Mesendoderm (in vitro differentiated cells): ENCODE measurements at regions not wholly inside any gene's neighbourhood (a gene's known extent, or its start where the extent isn't known, plus 50 kb on each side); places are given as distances from the start of the nearest gene placed in this dataset.

Source experiments
- DNase-seq: peaks from one replicate; pipeline ENCODE4 v3.0.0; 2013
- H2AK5ac ChIP-seq: 2 replicates; pipeline ENCODE4 v1.6.1; 2013; ENCODE audit warnings: low read length, inconsistent platforms
- H2BK120ac ChIP-seq: 2 replicates; pipeline ENCODE4 v1.6.1; 2013; ENCODE audit warnings: low read depth, mild to moderate bottlenecking, low read length, moderate library complexity, mixed read lengths
- H2BK15ac ChIP-seq: replicated peaks from 2 replicates; pipeline ENCODE4 v1.6.1; 2013; ENCODE audit warnings: low read depth, mild to moderate bottlenecking, moderate library complexity
- H2BK5ac ChIP-seq: 2 replicates; pipeline ENCODE4 v1.6.1; 2013; ENCODE audit warnings: low read length, inconsistent platforms
- H3K18ac ChIP-seq: 2 replicates; pipeline ENCODE4 v1.6.1; 2013; ENCODE audit warnings: mild to moderate bottlenecking, low read length, mixed read lengths
- H3K23ac ChIP-seq: one replicate; pipeline ENCODE4 v1.6.1; 2013; ENCODE audit warnings: low read length
- H3K27ac ChIP-seq: 2 replicates; pipeline ENCODE4 v1.5.1; 2013; ENCODE audit warnings: low read depth, mild to moderate bottlenecking, inconsistent platforms, low read length, moderate library complexity
- H3K27me3 ChIP-seq: 2 replicates; pipeline ENCODE4 v1.6.1; 2013; ENCODE audit warnings: low read length, control low read depth, mild to moderate bottlenecking, inconsistent platforms; ENCODE audit not compliant: insufficient read depth, poor library complexity
- H3K36me3 ChIP-seq: 2 replicates; pipeline ENCODE4 v1.6.1; 2013; ENCODE audit warnings: low read length, inconsistent platforms; ENCODE audit not compliant: control insufficient read depth, insufficient read depth
- H3K4ac ChIP-seq: one replicate; pipeline ENCODE4 v1.6.1; 2013; ENCODE audit warnings: low read depth, mild to moderate bottlenecking, low read length, moderate library complexity
- H3K4me1 ChIP-seq: 2 replicates; pipeline ENCODE4 v1.6.1; 2013; ENCODE audit warnings: low read depth, low read length, inconsistent platforms; ENCODE audit not compliant: control insufficient read depth
- H3K4me2 ChIP-seq: 2 replicates; pipeline ENCODE4 v1.6.1; 2013; ENCODE audit warnings: low read length
- H3K4me3 ChIP-seq: 2 replicates; pipeline ENCODE4 v1.5.1; 2013; ENCODE audit warnings: mild to moderate bottlenecking, low read length
- H3K56ac ChIP-seq: one replicate; pipeline ENCODE4 v1.6.1; 2013; ENCODE audit warnings: low read length
- H3K79me1 ChIP-seq: 2 replicates; pipeline ENCODE4 v1.6.1; 2013; ENCODE audit warnings: low read length, inconsistent platforms
- H3K79me2 ChIP-seq: 2 replicates; pipeline ENCODE4 v1.6.1; 2013; ENCODE audit warnings: mild to moderate bottlenecking, low read length; ENCODE audit not compliant: control insufficient read depth, insufficient read depth
- H3K9ac ChIP-seq: 2 replicates; pipeline ENCODE4 v1.6.1; 2013; ENCODE audit warnings: low read length, inconsistent platforms
- H4K5ac ChIP-seq: one replicate; pipeline ENCODE4 v1.6.1; 2013; ENCODE audit warnings: low read length
- H4K8ac ChIP-seq: one replicate; pipeline ENCODE4 v1.6.1; 2013; ENCODE audit warnings: low read depth, mild to moderate bottlenecking, control low read depth, low read length, moderate library complexity
- WGBS: extraction: QIAGEN DNeasy Blood & Tissue Kit; methylation state at CpG from one replicate; pipeline ENCODE4 v1.1.7; 2013; ENCODE audit warnings: low lambda C conversion rate, missing lambda C conversion rate; ENCODE audit not compliant: insufficient coverage; ENCODE audit errors: extremely low coverage; 5-methylcytosine and 5-hydroxymethylcytosine counted together

GRCh38 chr4:125750828-125751466 is 436.2 kb downstream of the FAT4 start:
- peak; percentile 84 for DNase-seq
- Histone ChIP-seq H3K36me3 (no peaks in the 10 kb centered on the region), H3K4me3 (no peak overlapping the region), H2AK5ac (no peak overlapping the region), H2BK15ac (no peak overlapping the region), H3K9ac (no peak overlapping the region), H2BK120ac (no peak overlapping the region), H3K79me2 (no peaks in the 10 kb centered on the region), H3K4me2 (no peak overlapping the region), H3K23ac (no peak overlapping the region), H3K18ac (no peak overlapping the region), H3K4me1 (no peaks in the 10 kb centered on the region), H3K4ac (no peak overlapping the region), H2BK5ac (no peak overlapping the region), H3K56ac (peak overlapping the region; percentile 31), H4K5ac (no peak overlapping the region), H3K27me3 (no peaks in the 10 kb centered on the region), H4K8ac (no peak overlapping the region), H3K79me1 (no peaks in the 10 kb centered on the region), H3K27ac (no peak overlapping the region)
- no CpG with 5 or more reads among the region's 6 CpGs for WGBS

GRCh38 chr4:125758438-125758837 is 443.7 kb downstream of the FAT4 start:
- no peaks in the 10 kb centered on the region for H3K27me3 ChIP-seq
- H3K36me3 ChIP-seq = no peaks in the 10 kb centered on the region
- no peak overlapping the region for H2BK120ac ChIP-seq
- H2BK15ac ChIP-seq = no peak overlapping the region
- no peaks in the 10 kb centered on the region for H3K4me1 ChIP-seq
- no peak overlapping the region for H3K18ac ChIP-seq
- H4K8ac ChIP-seq = no peak overlapping the region
- no peak overlapping the region for H3K4me2 ChIP-seq
- no peak overlapping the region for H3K4me3 ChIP-seq
- no peak overlapping the region for H3K23ac ChIP-seq
- H3K27ac ChIP-seq = no peak overlapping the region
- no peak overlapping the region for H2BK5ac ChIP-seq
- H3K56ac ChIP-seq = no peak overlapping the region
- WGBS = no CpG with 5 or more reads among the region's 1 CpG
- H3K9ac ChIP-seq = no peak overlapping the region
- H3K4ac ChIP-seq = no peak overlapping the region
- no peak overlapping the region for H2AK5ac ChIP-seq
- H4K5ac ChIP-seq = no peak overlapping the region
- H3K79me2 ChIP-seq = no peaks in the 10 kb centered on the region
- no peak for DNase-seq
- no peaks in the 10 kb centered on the region for H3K79me1 ChIP-seq

GRCh38 chr4:125760201-125760819 is 445.6 kb downstream of the FAT4 start:
- no peak overlapping the region for H3K4me2 ChIP-seq
- H3K36me3 ChIP-seq = no peaks in the 10 kb centered on the region
- H3K4ac ChIP-seq = no peak overlapping the region
- H4K5ac ChIP-seq = no peak overlapping the region
- no peaks in the 10 kb centered on the region for H3K27me3 ChIP-seq
- H3K27ac ChIP-seq = no peak overlapping the region
- no peak overlapping the region for H3K56ac ChIP-seq
- H3K79me1 ChIP-seq = no peaks in the 10 kb centered on the region
- no peaks in the 10 kb centered on the region for H3K79me2 ChIP-seq
- H3K9ac ChIP-seq = no peak overlapping the region
- no peak overlapping the region for H2BK15ac ChIP-seq
- H3K18ac ChIP-seq = no peak overlapping the region
- no peaks in the 10 kb centered on the region for H3K4me1 ChIP-seq
- no peak overlapping the region for H3K4me3 ChIP-seq
- no peak overlapping the region for H2AK5ac ChIP-seq
- no CpG with 5 or more reads among the region's 2 CpGs for WGBS
- H2BK120ac ChIP-seq = no peak overlapping the region
- H4K8ac ChIP-seq = no peak overlapping the region
- no peak overlapping the region for H2BK5ac ChIP-seq
- no peak overlapping the region for H3K23ac ChIP-seq
- no peak for DNase-seq

- Histone ChIP-seq H4K5ac (no peak overlapping the region), H3K79me1 (no peaks in the 10 kb centered on the region), H3K4me3 (no peak overlapping the region), H3K4me2 (no peak overlapping the region), H3K4me1 (no peaks in the 10 kb centered on the region), H3K18ac (no peak overlapping the region), H2AK5ac (no peak overlapping the region), H3K4ac (no peak overlapping the region), H3K56ac (no peak overlapping the region), H3K9ac (no peak overlapping the region), H3K23ac (no peak overlapping the region), H3K36me3 (no peaks in the 10 kb centered on the region), H3K27me3 (no peaks in the 10 kb centered on the region), H2BK5ac (no peak overlapping the region), H2BK15ac (no peak overlapping the region), H2BK120ac (no peak overlapping the region), H3K79me2 (no peaks in the 10 kb centered on the region), H4K8ac (no peak overlapping the region), H3K27ac (no peak overlapping the region)
- DNase-seq = no peak
- WGBS = no CpG with 5 or more reads among the region's 3 CpGs
Observed at GRCh38 chr4:125760956-125761355, 446.2 kb downstream of the FAT4 start.

- Histone ChIP-seq H3K27ac (no peak overlapping the region), H4K8ac (no peak overlapping the region), H3K79me1 (no peaks in the 10 kb centered on the region), H2BK120ac (no peak overlapping the region), H3K36me3 (no peaks in the 10 kb centered on the region), H3K9ac (no peak overlapping the region), H3K4me1 (no peaks in the 10 kb centered on the region), H2BK15ac (no peak overlapping the region), H3K4ac (no peak overlapping the region), H3K23ac (no peak overlapping the region), H2BK5ac (no peak overlapping the region), H2AK5ac (no peak overlapping the region), H3K27me3 (no peaks in the 10 kb centered on the region), H3K4me3 (no peak overlapping the region), H4K5ac (no peak overlapping the region), H3K79me2 (no peaks in the 10 kb centered on the region), H3K56ac (no peak overlapping the region), H3K4me2 (no peak overlapping the region), H3K18ac (no peak overlapping the region)
- WGBS = no CpG with 5 or more reads among the region's 3 CpGs
- DNase-seq = peak; percentile 25
Observed at GRCh38 chr4:125762537-125762936, 447.8 kb downstream of the FAT4 start.

- no peak overlapping the region for H3K23ac ChIP-seq
- H3K18ac ChIP-seq = no peak overlapping the region
- no peak overlapping the region for H4K8ac ChIP-seq
- H4K5ac ChIP-seq = no peak overlapping the region
- H3K56ac ChIP-seq = no peak overlapping the region
- no peaks in the 10 kb centered on the region for H3K4me1 ChIP-seq
- no peaks in the 10 kb centered on the region for H3K27me3 ChIP-seq
- no peaks in the 10 kb centered on the region for H3K79me2 ChIP-seq
- no peak overlapping the region for H2BK120ac ChIP-seq
- H3K36me3 ChIP-seq = no peaks in the 10 kb centered on the region
- H3K4me2 ChIP-seq = no peak overlapping the region
- no peaks in the 10 kb centered on the region for H3K79me1 ChIP-seq
- no peak overlapping the region for H2BK5ac ChIP-seq
- H3K27ac ChIP-seq = no peak overlapping the region
- no peak overlapping the region for H2BK15ac ChIP-seq
- H3K4ac ChIP-seq = no peak overlapping the region
- no peak for DNase-seq
- H3K4me3 ChIP-seq = no peak overlapping the region
- H2AK5ac ChIP-seq = no peak overlapping the region
- H3K9ac ChIP-seq = no peak overlapping the region
Observed at GRCh38 chr4:125765941-125766340, 451.2 kb downstream of the FAT4 start.
